Liver (tissue), 7 donors: ENCODE measurements at regions not wholly inside any gene's neighbourhood (a gene's known extent, or its start where the extent isn't known, plus 50 kb on each side); places are given as distances from the start of the nearest gene placed in this dataset.

Experiments used
- DNase-seq: peaks from one replicate; pipeline ENCODE4 v3.0.0-alpha.2; 2017; ENCODE audit warnings: low spot score
- H3K27ac ChIP-seq, 2 donors: one replicate each; pipeline ENCODE4 v1.7.0; 2013; ENCODE audit warnings: inconsistent platforms in 2 of 2, low read length in 2 of 2, control low read depth in 1 of 2, low read depth in 1 of 2, mild to moderate bottlenecking in 1 of 2
- H3K27me3 ChIP-seq, 4 donors: one replicate each; pipeline versions ENCODE4 v1.6.1 to v1.7.0; 2013; ENCODE audit warnings: low read length in 3 of 4, inconsistent platforms in 1 of 4, mild to moderate bottlenecking in 1 of 4, moderate library complexity in 1 of 4; ENCODE audit not compliant: control insufficient read depth in 4 of 4, insufficient read depth in 4 of 4
- H3K36me3 ChIP-seq, 4 donors: one replicate each; pipeline versions ENCODE4 v1.6.1 to v1.7.0; 2013; ENCODE audit warnings: low read length in 3 of 4, mild to moderate bottlenecking in 3 of 4, low read depth in 1 of 4, moderate library complexity in 1 of 4; ENCODE audit not compliant: control insufficient read depth in 4 of 4, insufficient read depth in 3 of 4
- H3K4me1 ChIP-seq, 4 donors: one replicate each; pipeline versions ENCODE4 v1.6.1 to v1.7.0; 2013; ENCODE audit warnings: low read length in 3 of 4, mild to moderate bottlenecking in 3 of 4, moderate library complexity in 1 of 4; ENCODE audit not compliant: control insufficient read depth in 4 of 4, insufficient read depth in 4 of 4
- H3K4me3 ChIP-seq, 3 donors: one replicate each; pipeline versions ENCODE4 v1.6.1 to v1.7.0; 2013; ENCODE audit warnings: low read length in 3 of 3, control low read depth in 1 of 3, low read depth in 1 of 3, mild to moderate bottlenecking in 1 of 3
- H3K9ac ChIP-seq, 2 donors: one replicate each; pipeline ENCODE4 v1.7.0; 2013; ENCODE audit warnings: low read length in 2 of 2, mild to moderate bottlenecking in 2 of 2, moderate library complexity in 2 of 2, control low read depth in 1 of 2, low read depth in 1 of 2
- H3K9me3 ChIP-seq, 4 donors: one replicate each; pipeline versions ENCODE4 v1.6.1 to v1.7.0; 2013; ENCODE audit warnings: low read length in 3 of 4; ENCODE audit not compliant: control insufficient read depth in 4 of 4
- ATF3 ChIP-seq: IDR thresholded peaks from 2 replicates; pipeline ENCODE4 v1.6.1; 2016; ENCODE audit warnings: antibody characterized with exemption
- FOXA2 ChIP-seq: IDR thresholded peaks from 2 replicates; pipeline ENCODE4 v1.6.1; 2016; ENCODE audit warnings: antibody characterized with exemption
- GABPA ChIP-seq, 2 donors: IDR thresholded peaks in 1 of 2; conservative IDR thresholded peaks in 1 of 2; 2 replicates each; pipeline ENCODE4 v1.6.1; 2016; ENCODE audit warnings: antibody characterized with exemption in 2 of 2, mild to moderate bottlenecking in 1 of 2, moderate library complexity in 1 of 2
- MAX ChIP-seq: IDR thresholded peaks from 2 replicates; pipeline ENCODE4 v1.6.1; 2016; ENCODE audit warnings: antibody characterized with exemption
- NR2F2 ChIP-seq: IDR thresholded peaks from 2 replicates; pipeline ENCODE4 v1.6.1; 2016; ENCODE audit warnings: antibody characterized with exemption
- RAD21 ChIP-seq, 2 donors: IDR thresholded peaks; 2 replicates each; pipeline ENCODE4 v1.6.1; 2016; ENCODE audit warnings: antibody characterized with exemption in 2 of 2, mild to moderate bottlenecking in 2 of 2
- REST ChIP-seq: IDR thresholded peaks from 2 replicates; pipeline ENCODE4 v1.6.1; 2016; ENCODE audit warnings: antibody characterized with exemption, mild to moderate bottlenecking
- RXRA ChIP-seq, 2 donors: IDR thresholded peaks; 2 replicates each; pipeline ENCODE4 v1.6.1; 2017 to 2018; ENCODE audit warnings: antibody characterized with exemption in 2 of 2, mild to moderate bottlenecking in 1 of 2
- SP1 ChIP-seq: IDR thresholded peaks from 2 replicates; pipeline ENCODE4 v1.6.1; 2018; ENCODE audit warnings: antibody characterized with exemption, mild to moderate bottlenecking
- TAF1 ChIP-seq: conservative IDR thresholded peaks from 2 replicates; pipeline ENCODE4 v1.6.1; 2016; ENCODE audit warnings: antibody characterized with exemption, mild to moderate bottlenecking
- YY1 ChIP-seq: IDR thresholded peaks from 2 replicates; pipeline ENCODE4 v1.6.1; 2016; ENCODE audit warnings: antibody characterized with exemption, mild to moderate bottlenecking
- WGBS: extraction: QIAGEN DNeasy Blood & Tissue Kit; methylation state at CpG from one replicate; pipeline ENCODE4 v1.1.7; 2013; 5-methylcytosine and 5-hydroxymethylcytosine counted together
- TF ChIP-seq, protein P1 (sequence below): IDR thresholded peaks from 2 replicates; pipeline ENCODE4 v1.6.1; 2016; ENCODE audit warnings: antibody characterized with exemption
- donor health status: healthy.
- donor health status: healthy.
- donor health status: healthy.
- donor health status: healthy.

DNA sequence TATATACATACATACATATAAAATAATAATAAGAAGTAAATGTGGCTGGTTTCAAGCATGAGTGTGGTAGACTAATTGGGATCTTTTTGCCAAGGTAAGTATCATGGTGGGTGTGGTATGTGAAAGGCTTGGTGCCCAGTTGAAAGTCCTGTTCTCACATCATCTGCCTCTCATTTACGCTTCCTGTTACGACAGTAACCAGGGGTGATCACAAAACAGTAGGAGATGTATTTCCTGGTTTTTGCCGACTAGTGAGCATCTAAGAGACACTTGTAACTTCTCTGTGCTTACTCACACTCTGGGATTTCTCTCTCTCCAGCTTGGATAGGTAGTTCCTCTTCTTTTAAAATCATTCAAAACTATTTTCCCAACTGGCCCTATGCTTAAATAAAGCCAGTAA is 1028.3 kb upstream of the NR2F2 start:
- TF ChIP-seq, protein P1, sequence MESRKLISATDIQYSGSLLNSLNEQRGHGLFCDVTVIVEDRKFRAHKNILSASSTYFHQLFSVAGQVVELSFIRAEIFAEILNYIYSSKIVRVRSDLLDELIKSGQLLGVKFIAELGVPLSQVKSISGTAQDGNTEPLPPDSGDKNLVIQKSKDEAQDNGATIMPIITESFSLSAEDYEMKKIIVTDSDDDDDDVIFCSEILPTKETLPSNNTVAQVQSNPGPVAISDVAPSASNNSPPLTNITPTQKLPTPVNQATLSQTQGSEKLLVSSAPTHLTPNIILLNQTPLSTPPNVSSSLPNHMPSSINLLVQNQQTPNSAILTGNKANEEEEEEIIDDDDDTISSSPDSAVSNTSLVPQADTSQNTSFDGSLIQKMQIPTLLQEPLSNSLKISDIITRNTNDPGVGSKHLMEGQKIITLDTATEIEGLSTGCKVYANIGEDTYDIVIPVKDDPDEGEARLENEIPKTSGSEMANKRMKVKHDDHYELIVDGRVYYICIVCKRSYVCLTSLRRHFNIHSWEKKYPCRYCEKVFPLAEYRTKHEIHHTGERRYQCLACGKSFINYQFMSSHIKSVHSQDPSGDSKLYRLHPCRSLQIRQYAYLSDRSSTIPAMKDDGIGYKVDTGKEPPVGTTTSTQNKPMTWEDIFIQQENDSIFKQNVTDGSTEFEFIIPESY: no peak
- no peak for TF ChIP-seq NR2F2
- TF ChIP-seq FOXA2: no peak
- TF ChIP-seq RAD21 (IDR thresholded peaks at IDR 0.05): no peak
- no peak for TF ChIP-seq MAX
- no peak for TF ChIP-seq REST
- no peak for TF ChIP-seq YY1
- no peak for TF ChIP-seq GABPA (IDR thresholded peaks at IDR 0.05 in 1 of 2, conservative IDR thresholded peaks at IDR 0.05 in 1 of 2)
- TF ChIP-seq TAF1: no peak
- TF ChIP-seq SP1: no peak
- no peak for TF ChIP-seq RXRA (IDR thresholded peaks at IDR 0.05)
- Histone ChIP-seq H3K27me3 (no peaks in the 10 kb centered on the region), H3K4me3 (no peak overlapping the region), H3K36me3 (no peaks in the 10 kb centered on the region), H3K9ac (no peak overlapping the region), H3K27ac (no peak overlapping the region), H3K9me3 (no peaks in the 10 kb centered on the region), H3K4me1 (no peaks in the 10 kb centered on the region)
- WGBS: 58% methylated on average over 3 of the region's 3 CpGs
- no peak for DNase-seq

DNA sequence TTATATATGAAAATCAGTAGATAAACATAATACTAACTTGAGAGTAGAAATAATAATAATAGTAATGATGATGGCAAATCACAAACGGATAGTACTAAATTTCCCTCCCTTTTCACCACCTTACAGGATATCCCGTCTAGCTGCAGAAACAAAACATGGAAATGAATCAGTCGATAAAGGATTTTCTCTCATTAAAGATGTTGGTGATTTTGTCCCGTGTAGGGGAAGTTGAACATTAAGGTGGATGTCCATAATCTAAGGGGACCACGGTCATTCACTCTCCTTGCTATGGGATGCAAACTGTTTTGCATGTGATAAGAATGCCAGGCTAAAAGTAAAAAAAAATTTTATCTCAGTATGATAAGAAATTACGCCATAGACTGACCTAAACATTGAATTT is 1027.7 kb upstream of the NR2F2 start:
- DNase-seq: no peak
- 72% methylated on average over 6 of the region's 6 CpGs for WGBS
- no peak overlapping the region for H3K4me3 ChIP-seq
- H3K27ac ChIP-seq: no peak overlapping the region
- no peaks in the 10 kb centered on the region for H3K4me1 ChIP-seq
- no peaks in the 10 kb centered on the region for H3K36me3 ChIP-seq
- H3K27me3 ChIP-seq: no peaks in the 10 kb centered on the region
- no peaks in the 10 kb centered on the region for H3K9me3 ChIP-seq
- no peak overlapping the region for H3K9ac ChIP-seq
- no peak for TF ChIP-seq GABPA (IDR thresholded peaks at IDR 0.05 in 1 of 2, conservative IDR thresholded peaks at IDR 0.05 in 1 of 2)
- TF ChIP-seq NR2F2: peak; percentile 35

DNA sequence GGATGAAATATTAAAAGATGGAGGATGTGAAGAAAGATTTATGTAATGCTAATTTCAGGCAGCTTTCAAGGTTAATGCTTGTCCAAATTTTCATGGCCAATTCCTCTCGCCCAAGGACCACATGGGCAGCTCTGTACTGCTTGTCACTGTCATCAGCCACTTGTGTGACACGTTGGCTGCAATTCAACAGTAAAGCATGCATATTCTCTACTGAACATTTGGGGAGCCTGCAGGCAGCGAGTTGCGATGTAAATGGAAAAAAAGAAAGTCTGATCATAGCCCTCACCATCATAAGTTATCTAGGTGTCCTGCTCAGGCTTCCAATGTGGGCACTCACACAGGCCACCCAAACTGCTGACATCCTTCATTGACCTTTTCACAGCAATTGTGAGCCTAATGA is 1026.8 kb upstream of the NR2F2 start:
- WGBS: 79% methylated on average over 4 of the region's 4 CpGs
- Histone ChIP-seq H3K9ac (no peak overlapping the region), H3K9me3 (no peaks in the 10 kb centered on the region)

More for the DNA sequence above, 1026.8 kb upstream of the NR2F2 start:
- Histone ChIP-seq H3K27me3 (no peaks in the 10 kb centered on the region), H3K27ac (peak overlapping the region; percentile 70 to 78), H3K4me3 (no peak overlapping the region), H3K36me3 (no peaks in the 10 kb centered on the region), H3K4me1 (no peaks in the 10 kb centered on the region)
- no peak for TF ChIP-seq ATF3
- DNase-seq: no peak
